ENCODE measurements at regions not wholly inside any gene's neighbourhood (a gene's known extent, or its start where the extent isn't known, plus 50 kb on each side); places are given as distances from the start of the nearest gene placed in this dataset.

DNA sequence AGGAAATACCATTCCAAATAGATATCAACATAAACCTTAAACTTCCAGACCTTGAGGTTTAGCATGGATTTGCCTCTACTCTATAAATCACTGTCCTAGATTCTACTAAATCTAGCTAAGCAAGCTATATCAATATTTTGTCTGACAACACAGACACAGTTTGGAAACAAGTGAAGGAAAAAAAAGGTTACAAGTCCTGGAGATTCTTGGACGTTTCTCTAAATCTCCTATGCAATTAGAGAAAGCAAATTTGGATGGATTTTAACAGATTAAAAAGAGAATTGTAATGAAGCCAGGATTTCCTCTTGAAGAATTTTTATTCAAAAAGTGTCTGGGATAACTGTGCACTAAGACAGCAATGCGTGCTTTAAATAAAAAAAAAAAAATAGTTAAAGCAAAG is 441.1 kb upstream of the DPH6 start:
- CTCF ChIA-PET = no interaction called here

DNA sequence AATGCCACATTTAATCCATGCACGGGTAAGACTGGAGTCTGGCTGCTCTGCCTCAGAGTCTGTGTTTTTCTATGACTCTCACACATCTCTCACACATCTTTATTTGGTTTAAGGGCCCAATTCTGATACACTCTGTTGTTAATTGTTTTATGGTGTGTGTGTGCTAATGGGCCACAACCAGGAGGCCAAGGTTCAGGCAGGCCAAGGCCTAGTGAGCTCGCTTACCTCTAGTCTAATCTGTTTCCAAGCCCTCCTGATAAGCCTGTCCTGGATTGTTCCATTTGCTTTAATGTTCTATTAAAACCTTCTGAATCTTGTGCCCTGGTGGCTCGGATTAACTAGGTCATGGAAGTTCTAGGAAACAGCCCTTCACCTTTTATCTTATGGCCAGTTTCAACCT is 445.4 kb upstream of the DPH6 start:
- Mint-ChIP-seq H3K36me3 (no peaks in the 10 kb centered on the region), H3K4me3 (no peak overlapping the region), H3K9me3 (ENCODE audit: low read depth) (peaks cover 7% of the 10 kb centered on the region), H3K27me3 (no peaks in the 10 kb centered on the region), H3K4me1 (no peaks in the 10 kb centered on the region), H3K27ac (no peak overlapping the region)
- DNase-seq = no peak
- no peak for ATAC-seq
- CTCF ChIA-PET = no interaction called here

More for the DNA sequence above, 441.1 kb upstream of the DPH6 start:
- H3K4me1 Mint-ChIP-seq = no peaks in the 10 kb centered on the region
- ATAC-seq = no peak
- H3K4me3 Mint-ChIP-seq = no peak overlapping the region
- no peaks in the 10 kb centered on the region for H3K36me3 Mint-ChIP-seq
- H3K9me3 Mint-ChIP-seq (ENCODE audit: low read depth) = peaks cover 2% of the 10 kb centered on the region
- no peak overlapping the region for H3K27ac Mint-ChIP-seq
- H3K27me3 Mint-ChIP-seq = no peaks in the 10 kb centered on the region
- DNase-seq = no peak

DNA sequence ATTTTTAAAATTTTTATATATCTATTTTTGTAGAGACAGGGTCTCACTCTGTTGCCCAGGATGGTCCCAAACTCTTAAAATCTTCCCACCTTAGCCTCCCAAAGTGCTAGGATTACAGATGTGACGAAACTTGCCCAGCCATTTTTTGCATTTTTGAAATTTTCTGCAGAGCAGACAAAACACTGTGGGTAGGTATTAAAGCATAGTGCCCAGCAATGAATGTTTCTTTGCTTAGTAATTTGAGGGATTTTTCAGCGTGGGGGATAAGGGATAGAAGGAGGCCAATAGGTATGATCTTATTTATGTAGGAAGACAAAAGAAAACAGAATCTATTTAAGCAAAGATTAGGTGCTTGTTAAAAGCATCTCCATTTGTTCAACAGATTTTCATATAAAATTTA is 446.8 kb upstream of the DPH6 start:
- Mint-ChIP-seq H3K27ac (no peak overlapping the region), H3K4me1 (no peaks in the 10 kb centered on the region), H3K27me3 (no peaks in the 10 kb centered on the region), H3K4me3 (no peak overlapping the region), H3K36me3 (no peaks in the 10 kb centered on the region), H3K9me3 (ENCODE audit: low read depth) (peaks cover 7% of the 10 kb centered on the region)
- no peak for DNase-seq
- ATAC-seq = no peak
- CTCF ChIA-PET = no interaction called here

DNA sequence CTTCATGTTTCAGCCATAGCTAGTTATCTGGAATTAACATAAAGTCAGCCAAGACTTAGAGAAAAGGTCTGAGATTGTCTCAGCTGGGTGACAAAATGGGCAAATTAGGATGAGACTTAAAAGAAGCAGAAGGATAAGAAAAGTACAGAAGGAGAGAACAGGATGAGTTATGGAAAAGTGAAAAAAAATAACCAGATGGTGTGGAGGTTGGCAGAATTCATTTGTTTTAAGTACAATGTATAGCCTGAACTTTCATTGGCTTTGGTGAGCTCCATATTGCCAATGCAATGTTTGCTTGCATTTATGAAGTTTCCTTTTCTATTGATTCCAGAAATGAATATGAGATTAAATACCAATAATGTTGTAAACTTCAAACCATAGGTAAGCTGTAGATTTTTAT is 447.2 kb upstream of the DPH6 start:
- Mint-ChIP-seq H3K27ac (no peak overlapping the region), H3K4me3 (no peak overlapping the region), H3K9me3 (ENCODE audit: low read depth) (peaks cover 7% of the 10 kb centered on the region), H3K36me3 (no peaks in the 10 kb centered on the region), H3K27me3 (no peaks in the 10 kb centered on the region), H3K4me1 (no peaks in the 10 kb centered on the region)
- ATAC-seq (no peak), DNase-seq (no peak)
- CTCF ChIA-PET = no interaction called here

DNA sequence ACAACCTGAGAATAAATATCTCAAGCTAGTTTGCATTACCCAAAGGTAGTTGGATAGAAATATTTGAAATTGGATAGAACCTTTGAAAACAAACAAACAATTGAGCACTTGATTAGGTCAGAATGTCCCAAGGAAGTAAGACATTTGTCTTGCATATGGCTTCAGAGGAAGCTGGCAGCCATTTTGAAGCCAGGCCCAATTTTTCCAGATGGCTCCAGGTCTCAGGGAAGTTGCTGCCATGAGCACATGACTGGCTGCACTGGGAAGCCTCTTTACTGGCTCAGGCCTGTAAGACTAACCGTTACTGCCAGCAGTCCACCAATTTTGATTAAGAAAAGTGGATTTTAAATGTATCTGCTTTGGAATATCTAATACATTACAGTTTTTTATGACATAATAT is 448.9 kb upstream of the DPH6 start:
- Mint-ChIP-seq H3K4me3 (no peak overlapping the region), H3K9me3 (ENCODE audit: low read depth) (peaks cover 7% of the 10 kb centered on the region), H3K36me3 (no peaks in the 10 kb centered on the region), H3K27me3 (no peaks in the 10 kb centered on the region), H3K27ac (no peak overlapping the region), H3K4me1 (no peaks in the 10 kb centered on the region)
- ATAC-seq = no peak
- CTCF ChIA-PET = no interaction called here
- no peak for DNase-seq

DNA sequence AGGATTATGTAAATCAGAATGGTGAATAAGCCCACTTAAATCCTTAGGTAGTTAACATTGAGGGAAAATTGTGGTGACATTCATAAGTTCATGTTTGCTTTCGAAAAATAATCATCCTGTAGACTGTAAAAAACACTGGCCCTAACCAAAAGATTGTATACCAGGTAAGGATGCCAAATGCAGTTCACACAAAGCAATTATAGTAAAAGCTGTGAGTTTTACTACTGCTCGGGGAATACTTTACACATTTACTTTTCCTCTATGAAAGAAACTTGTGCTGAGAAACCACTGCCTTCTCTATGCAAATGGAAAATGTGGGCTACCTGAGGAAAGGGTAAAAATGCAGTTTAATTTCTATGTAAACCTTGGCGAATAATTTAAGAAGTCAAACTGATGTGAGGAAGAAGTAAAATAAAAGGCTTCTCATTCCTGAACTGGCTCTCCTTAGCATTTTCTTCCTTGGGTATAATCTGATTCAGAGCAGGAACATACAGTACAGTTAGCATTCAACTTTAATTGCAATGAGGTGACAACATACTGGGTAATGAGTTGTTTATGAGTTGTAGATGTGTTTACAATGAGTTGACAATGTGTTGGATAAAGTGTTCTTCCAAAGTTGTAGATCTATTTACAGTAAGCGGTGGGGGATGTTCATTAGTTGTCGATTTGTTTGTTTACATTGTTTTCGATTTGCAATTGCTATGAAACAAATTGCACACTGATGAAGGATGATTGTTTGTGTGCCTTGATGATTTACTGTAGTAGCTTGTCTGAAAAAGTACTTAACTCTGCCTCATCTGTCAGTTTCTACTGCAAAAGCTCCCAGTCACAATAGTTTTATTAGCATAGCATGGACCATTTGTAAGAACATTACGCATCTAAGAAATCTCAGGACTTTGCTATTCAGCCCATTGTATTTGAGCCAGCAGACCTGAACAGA is 453.0 kb upstream of the DPH6 start:
- H3K4me1 Mint-ChIP-seq = no peaks in the 10 kb centered on the region
- no peak for DNase-seq
- no peaks in the 10 kb centered on the region for H3K36me3 Mint-ChIP-seq
- no peaks in the 10 kb centered on the region for H3K27me3 Mint-ChIP-seq
- peaks cover 3% of the 10 kb centered on the region for H3K9me3 Mint-ChIP-seq (ENCODE audit: low read depth)
- H3K4me3 Mint-ChIP-seq = no peak overlapping the region
- no peak overlapping the region for H3K27ac Mint-ChIP-seq
- CTCF ChIA-PET = no interaction called here
- ATAC-seq = no peak

DNA sequence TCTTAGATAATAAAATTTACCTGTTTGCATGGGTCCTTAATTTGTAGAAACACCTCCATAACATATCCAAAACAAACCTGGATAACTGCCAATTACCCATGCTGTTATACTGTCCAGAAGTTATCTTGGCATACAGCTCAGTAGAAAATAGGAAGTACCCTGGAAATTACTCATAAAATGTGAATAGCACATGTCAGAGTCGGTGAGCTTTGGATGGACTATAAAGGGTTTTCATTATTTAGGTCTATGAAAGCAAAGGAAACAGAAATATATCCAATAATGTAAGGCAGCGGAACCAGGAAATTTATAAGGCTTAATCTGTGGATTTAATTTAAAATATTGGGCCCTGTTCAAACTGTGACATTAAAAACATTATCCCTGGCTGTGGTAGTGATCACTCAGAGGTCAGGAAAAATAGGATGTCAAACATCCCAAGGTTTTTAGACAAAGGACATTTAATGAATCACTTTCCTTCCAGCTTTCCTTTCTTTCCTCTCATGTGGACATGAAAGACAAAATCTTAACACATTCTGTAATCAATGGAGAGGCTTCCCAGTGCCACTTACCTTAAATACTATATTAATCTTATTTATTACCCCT is 459.0 kb upstream of the DPH6 start:
- H3K9me3 Mint-ChIP-seq (ENCODE audit: low read depth) = no peaks in the 10 kb centered on the region
- H3K27ac Mint-ChIP-seq = no peak overlapping the region
- no peaks in the 10 kb centered on the region for H3K4me1 Mint-ChIP-seq
- H3K4me3 Mint-ChIP-seq = no peak overlapping the region
- ATAC-seq = no peak
- CTCF ChIA-PET = no interaction called here
- no peaks in the 10 kb centered on the region for H3K27me3 Mint-ChIP-seq
- no peaks in the 10 kb centered on the region for H3K36me3 Mint-ChIP-seq
- no peak for DNase-seq

DNA sequence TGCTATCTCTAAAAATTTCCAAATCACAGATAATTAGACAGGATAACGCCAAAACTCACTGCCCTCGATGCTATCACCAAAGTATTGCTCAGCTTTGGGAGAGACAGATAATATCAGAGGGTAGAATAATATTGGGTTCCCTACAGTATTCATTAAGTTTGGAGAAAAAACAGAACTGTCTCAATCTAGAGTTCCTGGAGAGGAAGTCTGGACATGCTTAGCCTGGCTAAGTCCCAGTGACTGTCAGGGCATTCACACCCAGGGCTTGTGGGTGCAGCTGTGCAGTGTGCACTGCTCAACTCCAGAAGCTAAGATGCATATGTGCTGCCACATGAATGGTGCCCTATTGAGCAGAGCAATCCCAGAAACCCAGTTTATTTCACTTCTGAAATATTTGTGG is 459.6 kb upstream of the DPH6 start:
- H3K4me3 Mint-ChIP-seq = no peak overlapping the region
- CTCF ChIA-PET = no interaction called here
- no peaks in the 10 kb centered on the region for H3K4me1 Mint-ChIP-seq
- no peak for DNase-seq
- H3K27ac Mint-ChIP-seq = no peak overlapping the region
- no peaks in the 10 kb centered on the region for H3K9me3 Mint-ChIP-seq (ENCODE audit: low read depth)
- no peak for ATAC-seq
- no peaks in the 10 kb centered on the region for H3K27me3 Mint-ChIP-seq
- H3K36me3 Mint-ChIP-seq = no peaks in the 10 kb centered on the region

DNA sequence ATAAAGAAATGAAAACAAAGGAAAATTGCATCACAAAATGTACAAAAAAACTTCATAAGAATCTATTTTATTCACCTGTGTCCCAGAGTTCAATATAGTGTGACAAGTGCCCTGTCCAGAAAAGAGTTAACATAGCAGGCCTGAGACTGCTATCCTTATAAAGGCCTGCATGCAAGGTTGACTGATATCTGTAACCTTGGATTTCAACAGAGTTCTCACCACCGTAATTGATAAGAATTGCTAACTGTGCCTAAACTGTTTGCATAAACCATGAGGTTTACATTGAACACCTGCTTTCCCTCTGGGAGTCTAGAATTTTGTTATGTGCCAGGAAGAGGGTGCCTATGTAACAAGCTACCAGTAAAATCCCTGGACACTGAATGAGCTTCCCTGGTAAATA is 461.7 kb upstream of the DPH6 start:
- no peaks in the 10 kb centered on the region for H3K36me3 Mint-ChIP-seq
- H3K9me3 Mint-ChIP-seq (ENCODE audit: low read depth) = no peaks in the 10 kb centered on the region
- CTCF ChIA-PET = no interaction called here
- no peaks in the 10 kb centered on the region for H3K4me1 Mint-ChIP-seq
- no peaks in the 10 kb centered on the region for H3K27me3 Mint-ChIP-seq
- H3K4me3 Mint-ChIP-seq = no peak overlapping the region
- DNase-seq = no peak
- no peak overlapping the region for H3K27ac Mint-ChIP-seq
- no peak for ATAC-seq

DNA sequence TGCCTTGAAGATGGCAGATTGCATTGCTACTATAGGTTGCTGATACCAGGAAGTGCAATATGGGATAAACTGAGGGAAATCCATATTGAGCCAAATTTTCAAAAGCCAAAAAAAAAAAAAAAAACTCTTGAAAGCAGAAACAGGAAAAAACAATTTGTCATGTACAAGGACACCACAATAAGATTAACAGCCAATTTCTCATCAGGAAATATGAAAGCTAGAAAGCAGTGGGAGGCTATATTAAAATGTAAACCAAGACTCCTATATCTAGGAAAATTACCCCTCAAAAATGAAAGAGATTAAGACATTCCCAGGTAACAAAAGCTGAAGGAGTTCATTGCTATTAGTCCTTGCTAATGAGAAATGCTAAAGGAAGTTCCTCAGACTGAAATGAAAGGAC is 462.8 kb upstream of the DPH6 start:
- H3K4me3 Mint-ChIP-seq = no peak overlapping the region
- peaks cover 4% of the 10 kb centered on the region for H3K9me3 Mint-ChIP-seq (ENCODE audit: low read depth)
- H3K27ac Mint-ChIP-seq = no peak overlapping the region
- no peaks in the 10 kb centered on the region for H3K36me3 Mint-ChIP-seq
- no peaks in the 10 kb centered on the region for H3K4me1 Mint-ChIP-seq
- DNase-seq (no peak), ATAC-seq (no peak)
- CTCF ChIA-PET = no interaction called here
- no peaks in the 10 kb centered on the region for H3K27me3 Mint-ChIP-seq

DNA sequence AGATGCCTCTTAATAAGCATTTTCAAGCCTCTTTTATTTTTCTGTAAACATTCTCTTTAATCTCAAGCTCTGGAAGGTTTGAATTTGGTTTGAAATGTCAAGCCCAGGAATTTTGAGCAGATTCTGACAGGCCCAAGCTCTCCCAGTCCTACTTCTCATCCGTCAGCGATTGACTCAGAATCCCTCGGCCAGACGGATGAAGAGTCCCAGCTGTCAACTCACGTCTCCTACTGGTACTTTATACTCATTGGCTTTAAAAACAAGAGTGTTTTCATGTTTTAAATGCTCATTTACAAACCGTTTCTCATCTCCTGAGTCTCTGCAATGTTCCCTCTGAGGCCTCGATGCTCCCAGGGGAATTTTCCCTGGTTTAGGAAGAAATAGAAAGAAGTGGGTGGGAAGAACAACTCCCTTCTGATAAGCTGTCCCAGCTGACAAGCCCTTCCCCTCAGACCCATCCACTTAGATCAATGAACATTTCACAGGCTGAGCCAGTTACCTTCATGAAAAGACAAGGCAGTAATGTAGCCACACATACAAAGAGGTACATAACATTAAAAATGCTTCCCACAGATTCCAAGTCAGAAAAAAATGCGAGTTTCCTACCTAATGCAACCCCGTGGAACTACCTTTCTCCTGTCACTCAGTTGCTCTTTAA is 478.2 kb upstream of the DPH6 start:
- Mint-ChIP-seq H3K4me3 (no peak overlapping the region), H3K27ac (no peak overlapping the region), H3K27me3 (no peaks in the 10 kb centered on the region), H3K9me3 (ENCODE audit: low read depth) (no peaks in the 10 kb centered on the region), H3K4me1 (no peaks in the 10 kb centered on the region), H3K36me3 (no peaks in the 10 kb centered on the region)
- CTCF ChIA-PET = no interaction called here
- ATAC-seq (no peak), DNase-seq (no peak)

DNA sequence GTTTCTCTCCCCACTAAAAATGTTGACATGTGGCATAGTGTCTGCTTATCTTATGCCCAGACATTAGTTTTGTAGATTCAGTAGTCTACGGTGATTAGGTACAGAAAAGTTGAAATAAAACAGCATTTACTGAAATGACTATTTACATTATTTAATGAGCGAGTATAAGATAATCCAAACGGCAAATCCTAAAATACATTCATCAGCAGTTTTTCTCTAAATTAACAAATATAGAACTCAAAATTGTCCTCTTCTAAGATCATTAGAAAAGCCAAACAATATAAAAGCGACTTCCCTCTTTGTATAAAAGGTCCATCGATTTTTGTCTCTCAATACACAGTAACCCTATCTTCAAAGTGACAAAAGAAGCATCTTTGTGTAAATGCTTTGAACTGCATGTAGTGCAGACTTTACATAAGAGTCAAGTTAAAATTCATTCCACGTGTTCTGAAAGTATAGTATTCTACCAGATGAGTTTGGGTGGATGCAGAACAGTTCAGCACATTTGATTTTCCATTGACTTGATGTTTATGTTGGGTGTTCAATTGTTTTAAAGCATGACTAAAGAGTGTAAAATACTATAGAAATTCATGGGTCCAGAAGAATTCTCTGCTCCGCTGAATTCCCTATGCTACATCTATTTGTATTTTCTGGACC is 480.8 kb upstream of the DPH6 start:
- ATAC-seq (no peak), DNase-seq (no peak)
- H3K4me1 Mint-ChIP-seq = no peaks in the 10 kb centered on the region
- CTCF ChIA-PET = no interaction called here
- H3K36me3 Mint-ChIP-seq = no peaks in the 10 kb centered on the region
- H3K9me3 Mint-ChIP-seq (ENCODE audit: low read depth) = no peaks in the 10 kb centered on the region
- H3K27ac Mint-ChIP-seq = no peak overlapping the region
- H3K27me3 Mint-ChIP-seq = no peaks in the 10 kb centered on the region
- no peak overlapping the region for H3K4me3 Mint-ChIP-seq

DNA sequence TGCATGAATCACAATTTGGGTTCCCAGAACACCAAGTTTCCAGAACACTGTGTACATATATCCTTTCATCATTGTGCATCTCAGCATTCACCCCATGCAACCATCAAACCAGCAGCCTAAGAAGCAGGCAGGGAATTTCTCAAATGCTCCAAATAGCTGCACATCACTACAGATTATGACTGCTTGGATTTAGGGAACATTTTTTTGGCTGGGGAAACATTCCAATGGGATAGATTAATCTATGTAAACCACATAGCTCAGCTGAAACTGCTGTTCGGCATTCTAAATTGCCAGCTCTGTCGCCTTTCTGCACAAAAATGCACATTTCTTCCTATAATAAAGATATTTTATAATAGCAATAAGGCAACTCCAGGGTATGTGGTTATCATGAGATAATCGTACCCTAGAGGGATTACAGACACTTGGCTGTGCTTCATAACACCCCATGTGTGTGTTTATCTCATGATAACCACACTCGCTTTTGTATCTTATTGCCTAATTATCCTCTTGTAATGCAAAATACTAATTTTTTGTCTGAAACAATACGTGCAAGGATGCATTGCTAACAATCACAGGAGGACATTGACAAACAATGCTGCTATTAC is 483.7 kb upstream of the DPH6 start:
- Mint-ChIP-seq H3K27ac (no peak overlapping the region), H3K27me3 (no peaks in the 10 kb centered on the region), H3K4me1 (no peaks in the 10 kb centered on the region), H3K9me3 (ENCODE audit: low read depth) (peaks cover 4% of the 10 kb centered on the region), H3K36me3 (no peaks in the 10 kb centered on the region), H3K4me3 (no peak overlapping the region)
- ATAC-seq = no peak
- no peak for DNase-seq
- CTCF ChIA-PET = no interaction called here

Measured in activated CD8-positive, alpha-beta memory T cell treated with anti-CD3 and anti-CD28 coated beads, Interleukin-2, amount 10 ng/mL, durations not matched to agents 7 days and 5 days (primary cell).